WTC11 (cell line): ENCODE measurements at regions not wholly inside any gene's neighbourhood (a gene's known extent, or its start where the extent isn't known, plus 50 kb on each side); places are given as distances from the start of the nearest gene placed in this dataset.

Experiments
- ATAC-seq: fragments of 200-7000 bp; cut with Tn5 transposase; 2 replicates; pipeline ENCODE4 v1.10.0; 2021; ENCODE audit warnings: mild to moderate bottlenecking, moderate library complexity
- CTCF ChIA-PET: fragments of 300-600 bp; sonication (Branson Sonifier 250); formaldehyde crosslinking; loops from one replicate; lab custom pipeline; 2021; ENCODE audit warnings: antibody characterized with exemption; lab: Charles Lee
- POLR2A ChIA-PET: fragments of 350-600 bp; sonication (Branson Sonifier 250); formaldehyde crosslinking; loops from one replicate; lab custom pipeline; 2021; ENCODE audit warnings: antibody characterized with exemption; lab: Charles Lee
- DNase-seq: peaks from one replicate; pipeline ENCODE4 v3.0.0; 2021; ENCODE audit warnings: low spot score
- H3K27ac Mint-ChIP-seq: 2 replicates; pipeline ENCODE4 v1.8.0; 2021; ENCODE audit warnings: mixed read lengths
- H3K27me3 Mint-ChIP-seq: 2 replicates; pipeline ENCODE4 v1.8.0; 2021; ENCODE audit warnings: low read depth, mild to moderate bottlenecking, moderate library complexity, mixed read lengths
- H3K36me3 Mint-ChIP-seq: 2 replicates; pipeline ENCODE4 v1.8.0; 2021; ENCODE audit warnings: mixed read lengths
- H3K4me1 Mint-ChIP-seq: 2 replicates; pipeline ENCODE4 v1.8.0; 2022; ENCODE audit warnings: mixed read lengths
- H3K4me3 Mint-ChIP-seq: 2 replicates; pipeline ENCODE4 v1.8.0; 2021; ENCODE audit warnings: mild to moderate bottlenecking, moderate library complexity, mixed read lengths
- H3K9me3 Mint-ChIP-seq: 2 replicates; pipeline ENCODE4 v1.8.0; 2021; ENCODE audit warnings: mixed read lengths
- ELF4 ChIP-seq: sonication (generic); formaldehyde crosslinking; IDR thresholded peaks from 2 replicates; pipeline ENCODE4 v1.8.1; 2022; ENCODE audit warnings: low read depth, mild to moderate bottlenecking, moderate library complexity, missing genetic modification reagents
- ETV6 ChIP-seq: sonication (generic); formaldehyde crosslinking; IDR thresholded peaks from 2 replicates; pipeline ENCODE4 v1.8.1; 2022; ENCODE audit warnings: mild to moderate bottlenecking, missing genetic modification reagents
- GRHL2 ChIP-seq: fragments of 250-450 bp; sonication (Bioruptor Pico); IDR thresholded peaks from 2 replicates; pipeline ENCODE4 v1.8.0; 2022; ENCODE audit warnings: mild to moderate bottlenecking, moderate library complexity; ENCODE audit not compliant: insufficient replicate concordance, severe bottlenecking
- HMGA2 ChIP-seq: fragments of 250-450 bp; sonication (Bioruptor Pico); IDR thresholded peaks from 2 replicates; pipeline ENCODE4 v1.4.0; 2021; ENCODE audit warnings: mild to moderate bottlenecking, moderate library complexity
- IRF2 ChIP-seq: sonication (generic); formaldehyde crosslinking; IDR thresholded peaks from 2 replicates; pipeline ENCODE4 v1.8.0; 2022; ENCODE audit warnings: low read depth, missing genetic modification reagents, borderline replicate concordance
- JAZF1 ChIP-seq: fragments of 250-450 bp; sonication (Bioruptor Pico); IDR thresholded peaks from 2 replicates; pipeline ENCODE4 v1.9.0; 2021; ENCODE audit warnings: moderate library complexity, mild to moderate bottlenecking, inconsistent platforms
- MXD4 ChIP-seq: fragments of 250-450 bp; sonication (Bioruptor Pico); IDR thresholded peaks from 2 replicates; pipeline ENCODE4 v1.8.0; 2021; ENCODE audit warnings: mild to moderate bottlenecking, moderate library complexity, borderline replicate concordance
- NR2C2 ChIP-seq: sonication (generic); formaldehyde crosslinking; IDR thresholded peaks from 2 replicates; pipeline ENCODE4 v1.8.0; 2022; ENCODE audit warnings: mild to moderate bottlenecking, missing genetic modification reagents
- PRRX2 ChIP-seq: fragments of 250-450 bp; sonication (Bioruptor Pico); IDR thresholded peaks from 2 replicates; pipeline ENCODE4 v1.8.0; 2021; ENCODE audit warnings: mild to moderate bottlenecking
- SP1 ChIP-seq: sonication (generic); formaldehyde crosslinking; conservative IDR thresholded peaks from 2 replicates; pipeline ENCODE4 v1.8.1; 2022; ENCODE audit warnings: missing genetic modification reagents
- TP53 ChIP-seq: sonication (generic); formaldehyde crosslinking; IDR thresholded peaks from 2 replicates; pipeline ENCODE4 v1.8.1; 2023; ENCODE audit warnings: mild to moderate bottlenecking, missing genetic modification reagents
- ZNF232 ChIP-seq: sonication (generic); formaldehyde crosslinking; IDR thresholded peaks from 2 replicates; pipeline ENCODE4 v1.8.0; 2022; ENCODE audit warnings: mild to moderate bottlenecking, missing genetic modification reagents
- ZNF396 ChIP-seq: fragments of 250-450 bp; sonication (Bioruptor Pico); IDR thresholded peaks from 2 replicates; pipeline ENCODE4 v1.8.0; 2021; ENCODE audit warnings: mild to moderate bottlenecking, moderate library complexity, borderline replicate concordance
- TF ChIP-seq, protein P1 (sequence below): sonication (generic); formaldehyde crosslinking; IDR thresholded peaks from 2 replicates; pipeline ENCODE4 v1.8.1; 2023; ENCODE audit warnings: mild to moderate bottlenecking, moderate library complexity, missing genetic modification reagents
- TF ChIP-seq, protein P2 (sequence below): sonication (generic); formaldehyde crosslinking; IDR thresholded peaks from 2 replicates; pipeline ENCODE4 v1.8.0; 2022; ENCODE audit warnings: mild to moderate bottlenecking, missing genetic modification reagents
- TF ChIP-seq, protein P3 (sequence below): sonication (generic); formaldehyde crosslinking; IDR thresholded peaks from 2 replicates; pipeline ENCODE4 v1.8.1; 2022; ENCODE audit warnings: low read depth, mild to moderate bottlenecking, moderate library complexity, missing genetic modification reagents, borderline replicate concordance
- TF ChIP-seq, protein P4 (sequence below): sonication (generic); formaldehyde crosslinking; IDR thresholded peaks from 2 replicates; pipeline ENCODE4 v1.8.1; 2022; ENCODE audit warnings: mild to moderate bottlenecking, moderate library complexity, missing genetic modification reagents
- TF ChIP-seq, protein P5 (sequence below): sonication (generic); formaldehyde crosslinking; conservative IDR thresholded peaks from 2 replicates; pipeline ENCODE4 v1.8.1; 2023; ENCODE audit warnings: mild to moderate bottlenecking, low read depth, missing genetic modification reagents, moderate library complexity

DNA sequence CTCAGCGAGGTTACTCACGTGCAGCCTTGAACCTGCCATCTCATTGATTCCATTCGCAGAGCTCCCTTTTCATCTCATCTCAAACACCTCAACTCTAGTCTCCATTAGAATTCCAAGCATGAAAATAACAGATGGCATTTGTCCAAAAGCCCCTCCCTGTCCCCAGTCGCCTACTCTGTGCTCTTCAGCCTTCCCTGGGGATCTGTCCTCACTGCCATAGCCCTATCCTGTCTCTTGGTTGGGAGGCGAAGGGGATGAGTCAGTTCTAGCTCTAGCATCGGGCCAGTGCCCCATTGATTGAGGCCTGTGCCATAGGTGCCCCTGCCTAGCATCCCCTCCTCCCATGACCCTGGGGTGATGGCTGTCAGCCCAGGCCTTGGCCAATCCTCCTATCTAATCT, 134.0 kb upstream of the PJA1 start (continued):
- TF ChIP-seq, protein P1, sequence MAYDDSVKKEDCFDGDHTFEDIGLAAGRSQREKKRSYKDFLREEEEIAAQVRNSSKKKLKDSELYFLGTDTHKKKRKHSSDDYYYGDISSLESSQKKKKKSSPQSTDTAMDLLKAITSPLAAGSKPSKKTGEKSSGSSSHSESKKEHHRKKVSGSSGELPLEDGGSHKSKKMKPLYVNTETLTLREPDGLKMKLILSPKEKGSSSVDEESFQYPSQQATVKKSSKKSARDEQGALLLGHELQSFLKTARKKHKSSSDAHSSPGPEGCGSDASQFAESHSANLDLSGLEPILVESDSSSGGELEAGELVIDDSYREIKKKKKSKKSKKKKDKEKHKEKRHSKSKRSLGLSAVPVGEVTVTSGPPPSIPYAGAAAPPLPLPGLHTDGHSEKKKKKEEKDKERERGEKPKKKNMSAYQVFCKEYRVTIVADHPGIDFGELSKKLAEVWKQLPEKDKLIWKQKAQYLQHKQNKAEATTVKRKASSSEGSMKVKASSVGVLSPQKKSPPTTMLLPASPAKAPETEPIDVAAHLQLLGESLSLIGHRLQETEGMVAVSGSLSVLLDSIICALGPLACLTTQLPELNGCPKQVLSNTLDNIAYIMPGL (CRISPR knock-in tag) = no peak
- TF ChIP-seq NR2C2 = no peak
- TF ChIP-seq ZNF232 (CRISPR knock-in tag) = no peak
- TF ChIP-seq IRF2 = no peak
- TF ChIP-seq HMGA2 (CRISPR knock-in tag) = no peak
- no peak for TF ChIP-seq JAZF1 (CRISPR knock-in tag)
- TF ChIP-seq, all 79 proteins: peak for 0

DNA sequence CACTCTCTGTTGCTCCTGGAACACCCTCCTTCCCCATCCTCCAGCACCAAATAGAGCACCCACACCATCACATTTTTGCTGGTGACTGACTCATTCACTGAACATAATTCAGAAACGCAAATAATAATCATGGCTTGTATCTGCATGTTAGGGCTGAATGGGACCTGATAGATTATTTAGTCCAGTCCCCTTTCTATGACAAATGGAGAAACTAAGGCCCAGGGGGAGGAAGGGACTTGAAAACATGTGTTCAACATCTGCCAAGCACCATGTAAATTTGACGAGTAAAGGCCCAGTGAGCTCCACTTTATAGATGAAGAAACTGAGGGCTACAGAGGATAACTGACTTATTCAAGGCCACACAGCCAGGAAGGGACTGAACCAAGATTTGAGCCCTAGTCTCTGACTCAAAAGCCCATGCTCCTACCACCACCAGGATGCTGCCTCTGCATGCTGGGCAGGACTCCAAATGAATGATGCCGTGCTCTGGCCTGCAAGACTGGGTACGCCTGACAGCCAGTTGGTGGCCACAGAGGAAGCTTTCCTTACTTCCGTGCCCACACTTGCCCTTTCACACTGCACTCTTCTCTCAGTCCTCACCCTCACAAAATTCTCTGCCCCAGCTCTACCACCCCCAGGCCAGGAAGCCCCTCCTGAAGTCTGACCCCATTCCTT, 133.3 kb upstream of the PJA1 start:
- peaks cover 8% of the 10 kb centered on the region for H3K27me3 Mint-ChIP-seq
- TF ChIP-seq ETV6 (CRISPR knock-in tag) (no peak), SP1 (CRISPR knock-in tag) (no peak), MXD4 (no peak), ZNF396 (CRISPR knock-in tag) (no peak), ELF4 (CRISPR knock-in tag) (no peak), GRHL2 (CRISPR knock-in tag) (no peak), TP53 (CRISPR knock-in tag) (no peak)
- TF ChIP-seq, protein P2, sequence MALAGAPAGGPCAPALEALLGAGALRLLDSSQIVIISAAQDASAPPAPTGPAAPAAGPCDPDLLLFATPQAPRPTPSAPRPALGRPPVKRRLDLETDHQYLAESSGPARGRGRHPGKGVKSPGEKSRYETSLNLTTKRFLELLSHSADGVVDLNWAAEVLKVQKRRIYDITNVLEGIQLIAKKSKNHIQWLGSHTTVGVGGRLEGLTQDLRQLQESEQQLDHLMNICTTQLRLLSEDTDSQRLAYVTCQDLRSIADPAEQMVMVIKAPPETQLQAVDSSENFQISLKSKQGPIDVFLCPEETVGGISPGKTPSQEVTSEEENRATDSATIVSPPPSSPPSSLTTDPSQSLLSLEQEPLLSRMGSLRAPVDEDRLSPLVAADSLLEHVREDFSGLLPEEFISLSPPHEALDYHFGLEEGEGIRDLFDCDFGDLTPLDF (CRISPR knock-in tag) = no peak
- TF ChIP-seq, protein P3, sequence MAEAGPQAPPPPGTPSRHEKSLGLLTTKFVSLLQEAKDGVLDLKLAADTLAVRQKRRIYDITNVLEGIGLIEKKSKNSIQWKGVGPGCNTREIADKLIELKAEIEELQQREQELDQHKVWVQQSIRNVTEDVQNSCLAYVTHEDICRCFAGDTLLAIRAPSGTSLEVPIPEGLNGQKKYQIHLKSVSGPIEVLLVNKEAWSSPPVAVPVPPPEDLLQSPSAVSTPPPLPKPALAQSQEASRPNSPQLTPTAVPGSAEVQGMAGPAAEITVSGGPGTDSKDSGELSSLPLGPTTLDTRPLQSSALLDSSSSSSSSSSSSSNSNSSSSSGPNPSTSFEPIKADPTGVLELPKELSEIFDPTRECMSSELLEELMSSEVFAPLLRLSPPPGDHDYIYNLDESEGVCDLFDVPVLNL = no peak
- TF ChIP-seq, protein P4, sequence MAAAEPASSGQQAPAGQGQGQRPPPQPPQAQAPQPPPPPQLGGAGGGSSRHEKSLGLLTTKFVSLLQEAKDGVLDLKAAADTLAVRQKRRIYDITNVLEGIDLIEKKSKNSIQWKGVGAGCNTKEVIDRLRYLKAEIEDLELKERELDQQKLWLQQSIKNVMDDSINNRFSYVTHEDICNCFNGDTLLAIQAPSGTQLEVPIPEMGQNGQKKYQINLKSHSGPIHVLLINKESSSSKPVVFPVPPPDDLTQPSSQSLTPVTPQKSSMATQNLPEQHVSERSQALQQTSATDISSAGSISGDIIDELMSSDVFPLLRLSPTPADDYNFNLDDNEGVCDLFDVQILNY (CRISPR knock-in tag) = no peak
- ChIA-PET POLR2A (no interaction called here), CTCF (interaction anchor here (1.6 kb wide), 2 partner anchors 10 to 89 kb away, joined by 4 to 9 read pairs; no protein-coding TSS in a partner anchor)
- DNase-seq = no peak
- no peak for ATAC-seq
- no peak overlapping the region for H3K27ac Mint-ChIP-seq
- H3K4me3 Mint-ChIP-seq = no peak overlapping the region
- H3K9me3 Mint-ChIP-seq = no peaks in the 10 kb centered on the region
- H3K36me3 Mint-ChIP-seq = no peaks in the 10 kb centered on the region
- 0 out of 2 replicates have a peak, but pooled peaks cover 2% of the 10 kb centered on the region for H3K4me1 Mint-ChIP-seq

DNA sequence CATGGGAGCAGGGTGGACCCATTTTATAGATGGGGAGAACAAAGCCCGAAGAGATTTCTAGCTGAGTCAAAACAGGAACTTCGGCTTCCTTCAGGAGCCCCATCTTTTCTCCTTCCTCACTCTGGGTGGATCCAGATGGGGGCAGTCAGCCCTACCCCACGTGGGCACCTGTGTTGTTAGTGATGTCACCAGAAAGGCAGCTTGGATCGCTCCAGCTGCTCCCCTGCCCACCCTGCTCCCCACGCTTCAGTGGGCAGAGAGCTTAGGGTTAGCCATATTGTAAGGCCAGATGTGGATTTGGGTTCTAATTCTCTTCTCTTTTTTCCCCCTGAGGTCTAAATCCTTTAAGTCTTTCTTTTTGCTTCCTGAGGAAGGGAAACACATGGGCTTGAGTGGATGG, 132.3 kb upstream of the PJA1 start:
- CTCF ChIA-PET = no interaction called here
- H3K9me3 Mint-ChIP-seq = no peaks in the 10 kb centered on the region
- no peak for TF ChIP-seq PRRX2 (CRISPR knock-in tag)
- TF ChIP-seq MXD4 = no peak
- TF ChIP-seq, protein P5, sequence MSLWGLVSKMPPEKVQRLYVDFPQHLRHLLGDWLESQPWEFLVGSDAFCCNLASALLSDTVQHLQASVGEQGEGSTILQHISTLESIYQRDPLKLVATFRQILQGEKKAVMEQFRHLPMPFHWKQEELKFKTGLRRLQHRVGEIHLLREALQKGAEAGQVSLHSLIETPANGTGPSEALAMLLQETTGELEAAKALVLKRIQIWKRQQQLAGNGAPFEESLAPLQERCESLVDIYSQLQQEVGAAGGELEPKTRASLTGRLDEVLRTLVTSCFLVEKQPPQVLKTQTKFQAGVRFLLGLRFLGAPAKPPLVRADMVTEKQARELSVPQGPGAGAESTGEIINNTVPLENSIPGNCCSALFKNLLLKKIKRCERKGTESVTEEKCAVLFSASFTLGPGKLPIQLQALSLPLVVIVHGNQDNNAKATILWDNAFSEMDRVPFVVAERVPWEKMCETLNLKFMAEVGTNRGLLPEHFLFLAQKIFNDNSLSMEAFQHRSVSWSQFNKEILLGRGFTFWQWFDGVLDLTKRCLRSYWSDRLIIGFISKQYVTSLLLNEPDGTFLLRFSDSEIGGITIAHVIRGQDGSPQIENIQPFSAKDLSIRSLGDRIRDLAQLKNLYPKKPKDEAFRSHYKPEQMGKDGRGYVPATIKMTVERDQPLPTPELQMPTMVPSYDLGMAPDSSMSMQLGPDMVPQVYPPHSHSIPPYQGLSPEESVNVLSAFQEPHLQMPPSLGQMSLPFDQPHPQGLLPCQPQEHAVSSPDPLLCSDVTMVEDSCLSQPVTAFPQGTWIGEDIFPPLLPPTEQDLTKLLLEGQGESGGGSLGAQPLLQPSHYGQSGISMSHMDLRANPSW (CRISPR knock-in tag) = no peak

More for the DNA sequence above, 132.3 kb upstream of the PJA1 start:
- Mint-ChIP-seq H3K27me3 (peaks cover 5% of the 10 kb centered on the region; the same call in 1 of the 2 replicates), H3K36me3 (no peaks in the 10 kb centered on the region), H3K4me1 (no peaks in the 10 kb centered on the region), H3K27ac (no peak overlapping the region), H3K4me3 (no peak overlapping the region)
- ATAC-seq (no peak), DNase-seq (no peak)
- POLR2A ChIA-PET = no interaction called here
